SU-DHL-6 (cell line): ENCODE measurements at regions not wholly inside any gene's neighbourhood (a gene's known extent, or its start where the extent isn't known, plus 50 kb on each side); places are given as distances from the start of the nearest gene placed in this dataset.

Source experiments
- H2AFZ ChIP-seq: fragments of 200-600 bp; sonication (generic); 2 replicates; pipeline ENCODE4 v1.6.1; 2014; ENCODE audit warnings: low read depth, mild to moderate bottlenecking, moderate library complexity, mixed read lengths, antibody characterized with exemption, low read length; ENCODE audit not compliant: severe bottlenecking
- H3F3A ChIP-seq: fragments of 200-600 bp; shearing (Covaris generic); 2 replicates; pipeline ENCODE4 v1.6.0; 2016; ENCODE audit warnings: antibody characterized with exemption, mild to moderate bottlenecking; ENCODE audit not compliant: insufficient read depth
- H3K27ac ChIP-seq: fragments of 200-600 bp; sonication (generic); 2 replicates; pipeline ENCODE4 v1.5.1; 2016; ENCODE audit warnings: low read depth, mild to moderate bottlenecking, low read length, moderate library complexity, mixed read lengths
- H3K27me3 ChIP-seq: fragments of 200-600 bp; sonication (generic), shearing (Covaris generic); 2 replicates; pipeline ENCODE4 v1.6.0; 2014; ENCODE audit warnings: mild to moderate bottlenecking, low read length
- H3K36me3 ChIP-seq: fragments of 200-600 bp; sonication (generic); 2 replicates; pipeline ENCODE4 v1.6.1; 2014; ENCODE audit warnings: mild to moderate bottlenecking, low read length, mixed read lengths
- H3K4me2 ChIP-seq: fragments of 300-600, 200-600 bp; shearing (Covaris generic), sonication (generic); 2 replicates; pipeline ENCODE4 v1.6.0; 2014; ENCODE audit warnings: low read length, low read depth, mild to moderate bottlenecking; ENCODE audit not compliant: poor library complexity, severe bottlenecking
- H3K4me3 ChIP-seq: fragments of 200-600 bp; sonication (generic); 2 replicates; pipeline ENCODE4 v1.5.1; 2014; ENCODE audit warnings: antibody characterized with exemption, low read length, mild to moderate bottlenecking, mixed read lengths; ENCODE audit not compliant: insufficient read depth, poor library complexity, severe bottlenecking
- H3K79me2 ChIP-seq: fragments of 200-600 bp; sonication (generic); 2 replicates; pipeline ENCODE4 v1.6.1; 2014; ENCODE audit warnings: mild to moderate bottlenecking, low read length, moderate library complexity; ENCODE audit not compliant: insufficient read depth
- H3K9ac ChIP-seq: fragments of 200-600 bp; sonication (generic); 2 replicates; pipeline ENCODE4 v1.7.0; 2014; ENCODE audit warnings: mild to moderate bottlenecking, low read length
- H3K9me2 ChIP-seq: fragments of 200-600 bp; sonication (generic); replicated peaks from 2 replicates; pipeline ENCODE4 v1.6.1; 2014; ENCODE audit warnings: low read length; ENCODE audit not compliant: insufficient read depth
- H3K9me3 ChIP-seq: fragments of 200-600 bp; sonication (generic); 2 replicates; pipeline ENCODE4 v1.6.1; 2014; ENCODE audit warnings: low read length, mixed read lengths; ENCODE audit not compliant: insufficient read depth
- H4K20me1 ChIP-seq: fragments of 200-600 bp; sonication (generic); 2 replicates; pipeline ENCODE4 v1.6.1; 2014; ENCODE audit warnings: low read depth, mild to moderate bottlenecking, antibody characterized with exemption, low read length, moderate library complexity, mixed read lengths
- EZH2phosphoT487 ChIP-seq: fragments of 200-600 bp; sonication (generic), shearing (Covaris generic); conservative IDR thresholded peaks from 2 replicates; pipeline ENCODE4 v1.6.1; 2018; ENCODE audit warnings: mild to moderate bottlenecking, antibody characterized with exemption, low read length, moderate library complexity, mixed read lengths
- TF ChIP-seq, protein P1 (sequence below): fragments of 200-600 bp; sonication (generic); IDR thresholded peaks from one replicate; pipeline ENCODE4 v1.5.1; 2017; ENCODE audit warnings: antibody characterized with exemption, mild to moderate bottlenecking, low read length, moderate library complexity; ENCODE audit not compliant: insufficient read depth, poor library complexity, severe bottlenecking

DNA sequence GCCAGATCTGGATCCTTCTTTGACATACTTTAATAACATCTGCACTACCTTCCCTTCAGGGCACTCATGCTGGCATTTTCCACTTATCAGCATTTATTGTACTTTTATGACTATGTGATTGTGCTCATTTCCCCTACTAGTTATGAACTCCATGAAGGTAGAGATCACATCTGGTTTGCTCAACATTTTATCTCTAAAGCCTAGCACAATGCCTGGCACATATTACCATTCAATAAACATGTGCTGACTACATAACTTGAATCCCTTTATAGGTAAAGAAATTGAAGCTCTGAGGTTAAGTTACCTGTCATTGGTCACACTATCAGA is 221.2 kb downstream of the HHIPL2 start:
- no peak overlapping the region for H3K9ac ChIP-seq
- H3F3A ChIP-seq, result no peaks in the 10 kb centered on the region
- H3K4me2 ChIP-seq, result no peak overlapping the region
- H2AFZ ChIP-seq, result no peak overlapping the region
- no peaks in the 10 kb centered on the region for H3K9me2 ChIP-seq
- no peaks in the 10 kb centered on the region for H3K27me3 ChIP-seq
- H3K79me2 ChIP-seq, result no peaks in the 10 kb centered on the region
- no peak overlapping the region for H3K27ac ChIP-seq
- H3K4me3 ChIP-seq, result no peak overlapping the region
- H4K20me1 ChIP-seq, result no peaks in the 10 kb centered on the region
- no peaks in the 10 kb centered on the region for H3K36me3 ChIP-seq
- no peaks in the 10 kb centered on the region for H3K9me3 ChIP-seq
- TF ChIP-seq, protein P1, sequence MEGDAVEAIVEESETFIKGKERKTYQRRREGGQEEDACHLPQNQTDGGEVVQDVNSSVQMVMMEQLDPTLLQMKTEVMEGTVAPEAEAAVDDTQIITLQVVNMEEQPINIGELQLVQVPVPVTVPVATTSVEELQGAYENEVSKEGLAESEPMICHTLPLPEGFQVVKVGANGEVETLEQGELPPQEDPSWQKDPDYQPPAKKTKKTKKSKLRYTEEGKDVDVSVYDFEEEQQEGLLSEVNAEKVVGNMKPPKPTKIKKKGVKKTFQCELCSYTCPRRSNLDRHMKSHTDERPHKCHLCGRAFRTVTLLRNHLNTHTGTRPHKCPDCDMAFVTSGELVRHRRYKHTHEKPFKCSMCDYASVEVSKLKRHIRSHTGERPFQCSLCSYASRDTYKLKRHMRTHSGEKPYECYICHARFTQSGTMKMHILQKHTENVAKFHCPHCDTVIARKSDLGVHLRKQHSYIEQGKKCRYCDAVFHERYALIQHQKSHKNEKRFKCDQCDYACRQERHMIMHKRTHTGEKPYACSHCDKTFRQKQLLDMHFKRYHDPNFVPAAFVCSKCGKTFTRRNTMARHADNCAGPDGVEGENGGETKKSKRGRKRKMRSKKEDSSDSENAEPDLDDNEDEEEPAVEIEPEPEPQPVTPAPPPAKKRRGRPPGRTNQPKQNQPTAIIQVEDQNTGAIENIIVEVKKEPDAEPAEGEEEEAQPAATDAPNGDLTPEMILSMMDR, result no peak
- TF ChIP-seq EZH2phosphoT487, result no peak

DNA sequence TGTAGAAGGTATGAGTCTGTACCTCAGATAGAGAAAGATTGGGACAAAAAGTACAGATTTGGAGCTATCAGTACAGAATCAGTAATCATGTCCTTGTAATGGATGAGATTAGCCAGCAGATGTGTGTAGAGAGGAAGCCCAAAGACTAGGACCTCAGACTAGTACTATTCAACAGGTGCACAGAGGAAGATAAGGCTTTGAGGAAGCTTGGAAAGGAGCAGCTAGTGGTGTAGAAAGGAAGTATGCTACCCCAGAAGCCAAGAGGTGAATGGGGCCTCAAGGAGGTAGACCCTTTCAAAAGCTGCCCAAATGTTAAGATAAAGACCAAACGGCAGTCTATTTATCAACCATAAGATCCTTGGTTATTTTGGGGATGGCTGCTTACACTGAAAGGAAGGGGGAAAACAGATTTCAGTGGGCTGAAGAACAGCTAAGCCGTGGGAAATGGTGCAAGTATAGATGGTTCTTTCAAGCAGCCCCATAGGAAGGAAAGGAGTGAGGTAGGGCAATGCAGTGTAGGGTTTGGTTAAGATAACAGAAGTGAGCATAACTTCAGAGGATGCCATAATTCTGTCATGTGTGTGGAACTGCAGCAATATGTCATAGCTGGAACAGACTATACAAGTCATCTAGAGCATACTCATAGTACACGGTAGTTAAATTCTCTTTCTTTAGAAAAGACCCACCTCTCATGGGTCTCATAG is 221.7 kb downstream of the HHIPL2 start:
- H3K9ac ChIP-seq, result no peak overlapping the region
- H3K27ac ChIP-seq, result no peak overlapping the region
- H3F3A ChIP-seq, result no peaks in the 10 kb centered on the region
- H3K79me2 ChIP-seq, result no peaks in the 10 kb centered on the region
- no peak overlapping the region for H2AFZ ChIP-seq
- no peaks in the 10 kb centered on the region for H3K27me3 ChIP-seq
- H3K36me3 ChIP-seq, result no peaks in the 10 kb centered on the region
- TF ChIP-seq EZH2phosphoT487, result no peak
- TF ChIP-seq, protein P1, result no peak
- no peaks in the 10 kb centered on the region for H3K9me3 ChIP-seq
- no peak overlapping the region for H3K4me3 ChIP-seq
- no peaks in the 10 kb centered on the region for H3K9me2 ChIP-seq
- H3K4me2 ChIP-seq, result no peak overlapping the region
- no peaks in the 10 kb centered on the region for H4K20me1 ChIP-seq

DNA sequence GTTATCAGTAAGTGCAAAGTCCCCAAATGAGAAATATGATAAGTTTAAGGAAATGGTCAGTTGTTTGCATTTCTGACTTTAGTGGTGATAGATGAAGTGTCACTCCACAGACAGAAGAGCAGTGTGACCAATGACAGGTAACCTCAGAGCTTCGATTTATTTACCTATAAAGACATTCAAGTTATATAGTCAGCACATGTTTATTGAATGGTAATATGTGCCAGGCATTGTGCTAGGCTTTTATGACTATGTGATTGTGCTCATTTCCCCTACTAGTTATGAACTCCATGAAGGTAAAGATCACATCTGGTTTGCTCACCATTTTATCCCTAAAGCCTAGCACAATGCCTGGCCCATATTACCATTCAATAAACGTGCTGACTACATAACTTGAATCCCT is 222.4 kb downstream of the HHIPL2 start:
- H3K9ac ChIP-seq, result no peak overlapping the region
- no peaks in the 10 kb centered on the region for H3K79me2 ChIP-seq
- H2AFZ ChIP-seq, result no peak overlapping the region
- H3K27me3 ChIP-seq, result no peaks in the 10 kb centered on the region
- H3K4me3 ChIP-seq, result no peak overlapping the region
- H4K20me1 ChIP-seq, result no peaks in the 10 kb centered on the region
- no peak overlapping the region for H3K4me2 ChIP-seq
- H3K9me3 ChIP-seq, result no peaks in the 10 kb centered on the region
- no peaks in the 10 kb centered on the region for H3F3A ChIP-seq
- TF ChIP-seq, protein P1, result no peak
- TF ChIP-seq EZH2phosphoT487, result no peak
- no peaks in the 10 kb centered on the region for H3K36me3 ChIP-seq
- no peak overlapping the region for H3K27ac ChIP-seq
- no peaks in the 10 kb centered on the region for H3K9me2 ChIP-seq
